Lung (tissue), 11 donors: ENCODE measurements at regions not wholly inside any gene's neighbourhood (a gene's known extent, or its start where the extent isn't known, plus 50 kb on each side); places are given as distances from the start of the nearest gene placed in this dataset.

ENCODE experiments used
- ATAC-seq: fragments of 200-7000 bp; cut with Tn5 transposase; one replicate; pipeline ENCODE4 v1.9.1; 2020; ENCODE audit warnings: moderate number of reproducible peaks; ENCODE audit not compliant: insufficient read depth, low FRiP score
- DNase-seq, 3 donors: peaks; one replicate each; pipeline ENCODE4 v3.0.0-alpha.2; 2013 to 2017
- H3K27ac ChIP-seq, 2 donors: one replicate each; pipeline ENCODE4 v1.5.1; 2013; ENCODE audit warnings: mild to moderate bottlenecking in 2 of 2, moderate library complexity in 2 of 2, control low read depth in 1 of 2, inconsistent platforms in 1 of 2, low read depth in 1 of 2, low read length in 1 of 2
- H3K27me3 ChIP-seq, 3 donors: one replicate each; pipeline ENCODE4 v1.5.1; 2013; ENCODE audit warnings: low read length in 2 of 3; ENCODE audit not compliant: control insufficient read depth in 3 of 3, insufficient read depth in 3 of 3
- H3K36me3 ChIP-seq, 4 donors: one replicate each; pipeline ENCODE4 v1.5.1; 2013; ENCODE audit warnings: low read length in 4 of 4, mild to moderate bottlenecking in 1 of 4, moderate library complexity in 1 of 4; ENCODE audit not compliant: control insufficient read depth in 4 of 4, insufficient read depth in 4 of 4
- H3K4me1 ChIP-seq, 5 donors: one replicate each; pipeline ENCODE4 v1.5.1; 2013; ENCODE audit warnings: low read length in 5 of 5, mild to moderate bottlenecking in 2 of 5, moderate library complexity in 1 of 5; ENCODE audit not compliant: control insufficient read depth in 5 of 5, insufficient read depth in 5 of 5
- H3K4me3 ChIP-seq: one replicate; pipeline ENCODE4 v1.5.1; 2013; ENCODE audit warnings: mild to moderate bottlenecking, control low read depth, moderate library complexity
- H3K9ac ChIP-seq, 2 donors: one replicate each; pipeline ENCODE4 v1.5.1; 2013; ENCODE audit warnings: low read length in 2 of 2, control low read depth in 1 of 2; ENCODE audit not compliant: insufficient read depth in 1 of 2
- H3K9me3 ChIP-seq, 4 donors: one replicate each; pipeline ENCODE4 v1.5.1; 2013; ENCODE audit warnings: low read length in 3 of 4, mild to moderate bottlenecking in 1 of 4, moderate library complexity in 1 of 4; ENCODE audit not compliant: control insufficient read depth in 4 of 4, insufficient read depth in 3 of 4
- CTCF ChIP-seq: IDR thresholded peaks from 2 replicates; pipeline ENCODE4 v1.5.1; 2012; ENCODE audit warnings: mild to moderate bottlenecking; ENCODE audit errors: control extremely low read depth, extremely low read depth
- WGBS, 2 donors: extraction: QIAGEN DNeasy Blood & Tissue Kit; methylation state at CpG; one replicate each; pipeline ENCODE4 v1.1.7; 2013; 5-methylcytosine and 5-hydroxymethylcytosine counted together
- donor health status: control.
- donor health status: control.
- donor health status: Bipolar disorder and iron deficiency.
- donor health status: healthy.
- donor health status: DM: yes; HTN: yes; CAD: no.

- ATAC-seq: no peak
- Histone ChIP-seq H3K9me3 (no peaks in the 10 kb centered on the region), H3K4me1 (peaks cover 0 to 26% (median 13%) of the 10 kb centered on the region in 5 donors), H3K36me3 (no peaks in the 10 kb centered on the region), H3K27ac (no peak overlapping the region), H3K4me3 (no peak overlapping the region), H3K27me3 (peaks cover 0 to 4% (median 0%) of the 10 kb centered on the region in 3 donors), H3K9ac (no peak overlapping the region)
- no peak for DNase-seq
- no peak for TF ChIP-seq CTCF
- 72 to 84% methylated on average over 16 of the region's 16 CpGs for WGBS, 2 donors
Observed at GRCh38 chr2:239498576-239498975, 97.8 kb upstream of the HDAC4 start.

GRCh38 chr2:239496700-239497099 is 95.9 kb upstream of the HDAC4 start:
- ATAC-seq (no peak), DNase-seq (no peak)
- Histone ChIP-seq H3K9ac (no peak overlapping the region), H3K27ac (no peak overlapping the region), H3K9me3 (no peaks in the 10 kb centered on the region), H3K36me3 (no peaks in the 10 kb centered on the region), H3K4me3 (no peak overlapping the region), H3K27me3 (peaks cover 0 to 4% (median 0%) of the 10 kb centered on the region in 3 donors), H3K4me1 (peaks cover 0 to 23% (median 13%) of the 10 kb centered on the region in 5 donors)
- no peak for TF ChIP-seq CTCF
- WGBS, 2 donors: 70 to 100% methylated on average over 2 of the region's 2 CpGs

GRCh38 chr2:239495791-239496233 is 95.0 kb upstream of the HDAC4 start:
- Histone ChIP-seq H3K4me3 (no peak overlapping the region), H3K9ac (no peak overlapping the region), H3K27me3 (peaks cover 0 to 4% (median 0%) of the 10 kb centered on the region in 3 donors), H3K27ac (no peak overlapping the region), H3K4me1 (peaks cover 0 to 23% (median 13%) of the 10 kb centered on the region in 5 donors), H3K9me3 (no peaks in the 10 kb centered on the region), H3K36me3 (no peaks in the 10 kb centered on the region)
- ATAC-seq (no peak), DNase-seq (peak; percentile 27 to 64 (median 59))
- WGBS, 2 donors: 42 to 65% methylated on average over 8 of the region's 8 CpGs
- no peak for TF ChIP-seq CTCF

GRCh38 chr2:239495175-239495574 is 94.4 kb upstream of the HDAC4 start:
- Histone ChIP-seq H3K4me1 (peaks cover 0 to 23% (median 13%) of the 10 kb centered on the region in 5 donors), H3K9me3 (no peaks in the 10 kb centered on the region), H3K27ac (no peak overlapping the region), H3K27me3 (no peaks in the 10 kb centered on the region), H3K9ac (no peak overlapping the region), H3K36me3 (no peaks in the 10 kb centered on the region), H3K4me3 (no peak overlapping the region)
- DNase-seq (no peak), ATAC-seq (no peak)
- WGBS, 2 donors: 93 to 97% methylated on average over 4 of the region's 4 CpGs
- no peak for TF ChIP-seq CTCF
